ENCODE measurements at regions not wholly inside any gene's neighbourhood (a gene's known extent, or its start where the extent isn't known, plus 50 kb on each side); places are given as distances from the start of the nearest gene placed in this dataset.

DNA sequence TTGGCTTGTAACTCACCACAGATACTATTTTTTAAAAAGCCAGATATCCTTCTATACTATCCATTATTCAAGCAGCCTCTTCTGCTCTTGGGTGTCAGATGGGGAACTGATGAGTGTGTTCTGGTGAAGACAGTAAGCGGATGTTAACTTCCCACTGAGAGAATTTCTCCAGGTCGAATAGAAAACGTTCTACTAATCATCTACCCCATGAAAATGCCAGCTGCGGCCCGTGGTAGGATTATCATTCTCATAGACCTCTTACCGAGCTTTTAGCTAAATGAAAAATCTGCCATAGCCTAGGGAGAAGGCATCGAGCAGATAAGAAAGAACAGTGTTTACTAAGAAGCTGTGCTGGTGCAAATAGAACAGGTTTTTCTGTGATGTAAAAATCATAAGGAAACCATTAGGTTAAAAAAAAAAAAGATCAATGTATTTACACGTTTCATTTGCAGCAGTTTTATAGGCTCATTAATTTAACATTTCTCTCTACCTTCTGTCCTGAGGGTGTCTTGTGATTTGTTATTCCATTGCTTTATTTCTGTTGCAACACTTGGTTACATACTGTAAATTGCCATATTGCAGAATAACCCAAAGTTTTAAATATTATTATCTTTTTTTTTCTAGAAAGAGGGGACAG is 1521.5 kb upstream of the ZEB2 start:
- H3K36me3 ChIP-seq (ENCODE audit: control insufficient read depth in 1 of 2, insufficient read depth in 2 of 2, low read length in 2 of 2): no peaks in the 10 kb centered on the region
- no peak overlapping the region for H2AFZ ChIP-seq (ENCODE audit: low read depth, low read length, poor library complexity, severe bottlenecking)
- ChIA-PET RAD21 (ENCODE audit: low non-redundant PET in 1 of 2, low total read pairs in 2 of 2, uncharacterized antibody in 2 of 2, unreplicated experiment in 2 of 2) (no interaction called here), CTCF (no interaction called here), POLR2A (no interaction called here)
- intact Hi-C loops (cut with micrococcal nuclease): no loop called here
- no TSS peak for BruUV-seq (replicated peaks)
- H3K9ac ChIP-seq (ENCODE audit: low read length): no peak overlapping the region
- no peaks in the 10 kb centered on the region for H4K20me1 ChIP-seq (ENCODE audit: insufficient read depth)
- no peaks in the 10 kb centered on the region for H3K4me1 ChIP-seq (ENCODE audit: control insufficient read depth in 1 of 2, insufficient read depth in 2 of 2, low read length in 2 of 2)
- no peak overlapping the region for H3K27ac ChIP-seq (ENCODE audit: low read depth, low read length)
- DNase-seq (ENCODE audit: low read depth, low spot score): no peak
- no peak for ATAC-seq
- H3K4me3 ChIP-seq (replicated peaks in 1 of 2; ENCODE audit: low read depth in 1 of 2, low read length in 2 of 2): no peak overlapping the region
- no peaks in the 10 kb centered on the region for H3K79me2 ChIP-seq (ENCODE audit: insufficient read depth, low read length)
- no peaks in the 10 kb centered on the region for H3K9me2 ChIP-seq (ENCODE audit: insufficient read depth)
- TF ChIP-seq TCF7L2 (IDR thresholded peaks at IDR 0.05; ENCODE audit: borderline replicate concordance, extremely low read depth, insufficient read depth, insufficient read length) (no peak), MAX (IDR thresholded peaks at IDR 0.05) (no peak), CEBPB (IDR thresholded peaks at IDR 0.05; ENCODE audit: low read depth) (no peak), CTCF (IDR thresholded peaks at IDR 0.05 in 2 of 3, conservative IDR thresholded peaks at IDR 0.05 in 1 of 3; ENCODE audit: borderline replicate concordance in 1 of 3, insufficient read depth in 1 of 3, low read depth in 2 of 3, low read length in 2 of 3) (no peak), EGR1 (IDR thresholded peaks at IDR 0.05; ENCODE audit: low read depth) (no peak), REST (IDR thresholded peaks at IDR 0.05; ENCODE audit: low read depth) (no peak), ZNF274 (IDR thresholded peaks at IDR 0.05; ENCODE audit: low read depth, low read length) (no peak), ZFX (IDR thresholded peaks at IDR 0.05) (no peak), CBX3 (IDR thresholded peaks at IDR 0.05; ENCODE audit: low read depth) (no peak), POLR2AphosphoS5 (IDR thresholded peaks at IDR 0.05; ENCODE audit: low read depth, low read length) (no peak), FOSL1 (IDR thresholded peaks at IDR 0.05; ENCODE audit: low read depth) (no peak), SIN3A (IDR thresholded peaks at IDR 0.05; ENCODE audit: low read depth) (no peak), EZH2 (IDR thresholded peaks at IDR 0.05) (no peak)
- TF ChIP-seq, protein P1, sequence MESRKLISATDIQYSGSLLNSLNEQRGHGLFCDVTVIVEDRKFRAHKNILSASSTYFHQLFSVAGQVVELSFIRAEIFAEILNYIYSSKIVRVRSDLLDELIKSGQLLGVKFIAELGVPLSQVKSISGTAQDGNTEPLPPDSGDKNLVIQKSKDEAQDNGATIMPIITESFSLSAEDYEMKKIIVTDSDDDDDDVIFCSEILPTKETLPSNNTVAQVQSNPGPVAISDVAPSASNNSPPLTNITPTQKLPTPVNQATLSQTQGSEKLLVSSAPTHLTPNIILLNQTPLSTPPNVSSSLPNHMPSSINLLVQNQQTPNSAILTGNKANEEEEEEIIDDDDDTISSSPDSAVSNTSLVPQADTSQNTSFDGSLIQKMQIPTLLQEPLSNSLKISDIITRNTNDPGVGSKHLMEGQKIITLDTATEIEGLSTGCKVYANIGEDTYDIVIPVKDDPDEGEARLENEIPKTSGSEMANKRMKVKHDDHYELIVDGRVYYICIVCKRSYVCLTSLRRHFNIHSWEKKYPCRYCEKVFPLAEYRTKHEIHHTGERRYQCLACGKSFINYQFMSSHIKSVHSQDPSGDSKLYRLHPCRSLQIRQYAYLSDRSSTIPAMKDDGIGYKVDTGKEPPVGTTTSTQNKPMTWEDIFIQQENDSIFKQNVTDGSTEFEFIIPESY (IDR thresholded peaks at IDR 0.05; ENCODE audit: extremely low read depth, insufficient replicate concordance, low read length): no peak
- H3K27me3 ChIP-seq (ENCODE audit: insufficient read depth, low read length): no peaks in the 10 kb centered on the region
- no peaks in the 10 kb centered on the region for H3K9me3 ChIP-seq (ENCODE audit: control insufficient read depth in 1 of 2, insufficient read depth in 1 of 2, low read depth in 1 of 2, low read length in 2 of 2)
- H3K4me2 ChIP-seq (ENCODE audit: low read length): no peak overlapping the region
